ENCODE measurements at regions not wholly inside any gene's neighbourhood (a gene's known extent, or its start where the extent isn't known, plus 50 kb on each side); places are given as distances from the start of the nearest gene placed in this dataset.
"Not testable (repeated sequence)": the region's sequence is repeated elsewhere in the genome, so short reads cannot be mapped to it uniquely, and the experiment has no call there.

DNA sequence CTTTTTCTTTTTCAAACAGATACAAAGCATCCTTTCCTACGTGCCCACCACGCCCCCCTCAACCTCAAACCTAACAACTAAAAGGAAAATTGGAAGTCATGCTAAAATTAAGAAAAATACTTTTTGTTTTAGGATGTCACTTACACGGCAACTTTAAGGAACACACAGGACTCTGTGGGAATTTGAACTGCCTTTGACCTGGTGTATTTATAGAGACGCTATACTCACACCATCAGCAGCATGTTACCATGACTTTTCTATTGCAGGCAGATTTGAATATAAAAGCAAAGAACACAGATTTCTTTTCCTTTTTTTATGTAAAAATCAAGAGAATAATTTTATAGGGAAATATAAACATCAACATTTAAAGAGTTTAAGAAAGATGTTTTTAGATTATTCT, 198.2 kb downstream of the SIPA1L2 start:
- intact Hi-C loops (cut with DNase I) = no loop called here

DNA sequence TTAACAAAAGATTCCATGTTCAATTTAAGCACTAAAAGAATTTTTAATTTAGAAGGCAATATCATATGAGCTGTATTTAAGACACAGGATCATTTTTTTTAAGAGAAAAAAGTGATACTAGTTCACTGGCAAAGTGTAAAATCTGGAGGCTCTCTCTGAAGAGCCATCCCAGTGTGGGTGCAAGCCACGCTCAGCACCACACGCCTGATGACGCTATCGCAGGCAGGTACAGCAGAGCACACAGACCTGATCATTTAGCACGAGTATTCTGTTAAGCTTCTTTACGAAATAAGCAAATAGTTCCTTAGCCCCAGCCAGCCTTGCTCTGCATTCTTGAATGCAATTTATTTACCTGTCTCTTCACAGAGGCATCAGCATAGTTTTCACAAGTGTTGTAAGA, 198.6 kb downstream of the SIPA1L2 start:
- DNase-seq (ENCODE audit: low spot score) = no peak
- intact Hi-C loops (cut with DNase I) = no loop called here

More for the DNA sequence above, 198.2 kb downstream of the SIPA1L2 start:
- DNase-seq (ENCODE audit: low spot score) = no peak

DNA sequence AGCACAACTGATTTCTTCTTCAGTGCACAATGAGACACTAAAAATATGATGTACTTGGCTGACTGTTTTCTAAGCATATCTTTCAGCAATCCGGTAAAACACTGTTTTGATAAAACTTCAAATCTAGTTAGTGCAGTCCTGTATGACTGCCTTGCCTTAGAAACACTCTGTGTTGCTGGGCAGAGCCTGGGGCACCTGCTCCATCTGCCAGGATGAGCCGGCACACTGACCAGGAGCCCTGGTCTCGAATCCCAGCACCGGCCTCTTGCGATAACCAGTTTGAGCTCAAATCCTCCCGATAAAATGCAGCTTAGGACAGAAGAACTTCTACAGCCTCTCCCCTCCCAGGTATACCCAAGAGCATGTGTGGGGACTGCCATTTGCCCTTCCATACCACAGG, 199.5 kb downstream of the SIPA1L2 start:
- DNase-seq (ENCODE audit: low spot score) = no peak
- intact Hi-C loops (cut with DNase I) = no loop called here

DNA sequence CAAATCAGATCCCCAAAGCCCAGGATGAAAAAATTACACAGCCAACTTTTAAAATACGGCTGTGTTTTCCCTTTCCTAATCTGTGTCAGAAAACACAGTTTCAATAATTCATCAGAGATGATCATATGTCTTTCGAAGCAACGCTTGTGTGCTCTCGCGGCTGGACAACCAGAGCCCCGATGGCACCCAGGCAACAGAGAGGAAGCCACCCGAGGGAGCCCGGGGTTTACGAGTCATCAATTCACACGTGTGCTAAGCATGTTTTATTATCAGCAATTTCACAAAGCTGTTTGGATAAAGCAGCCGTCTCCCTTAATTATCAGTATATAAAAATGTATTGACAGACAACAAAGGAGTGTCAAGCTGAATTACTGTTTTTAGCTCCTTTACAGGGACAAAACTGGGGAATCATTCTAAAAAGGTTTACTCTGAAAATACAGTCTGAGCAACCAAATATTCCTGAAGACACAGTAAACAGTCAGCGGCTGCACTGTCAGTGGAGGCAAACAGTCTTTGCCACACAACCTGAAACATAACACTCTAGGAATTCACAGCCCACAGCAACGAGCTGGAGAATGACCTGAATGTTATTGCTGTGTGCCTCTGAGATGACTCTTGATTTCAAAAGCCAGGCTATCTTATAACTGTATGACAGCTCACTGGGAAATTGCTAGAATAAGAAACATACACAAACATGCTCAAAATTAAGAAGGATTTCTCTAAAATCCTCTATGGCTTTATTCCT, 201.0 kb downstream of the SIPA1L2 start:
- intact Hi-C loops (cut with DNase I) = no loop called here
- no peak for DNase-seq (ENCODE audit: low spot score)

DNA sequence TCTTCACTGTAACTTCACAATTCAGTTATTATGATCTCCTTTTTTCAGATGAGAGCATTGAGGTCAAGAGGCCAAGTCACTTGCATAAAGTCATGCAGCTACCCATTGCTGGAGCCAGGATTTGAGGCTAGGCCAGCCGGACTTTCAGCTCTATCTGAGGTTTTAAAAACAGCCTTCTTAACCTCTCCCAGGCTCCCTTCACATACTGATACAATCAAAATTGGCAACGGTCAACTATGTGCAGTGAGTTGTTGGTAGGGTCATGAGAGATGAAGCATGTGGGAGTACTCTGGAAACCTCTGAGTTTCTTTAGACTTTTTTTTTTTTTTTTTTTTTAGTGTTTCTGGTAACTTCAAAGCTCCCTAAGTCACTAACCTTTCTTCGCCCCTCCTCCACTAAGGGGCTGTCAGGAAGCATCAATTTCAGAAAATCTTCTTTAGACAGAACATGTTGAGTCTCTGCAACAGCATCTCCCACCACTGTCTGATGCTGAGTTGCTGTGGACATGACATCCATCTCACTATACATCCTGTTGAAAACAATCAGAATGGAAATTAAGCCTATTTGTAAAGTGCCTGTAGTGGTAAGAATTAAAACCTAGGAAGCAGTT, 201.8 kb downstream of the SIPA1L2 start:
- no peak for DNase-seq (ENCODE audit: low spot score)
- intact Hi-C loops (cut with DNase I) = no loop called here

DNA sequence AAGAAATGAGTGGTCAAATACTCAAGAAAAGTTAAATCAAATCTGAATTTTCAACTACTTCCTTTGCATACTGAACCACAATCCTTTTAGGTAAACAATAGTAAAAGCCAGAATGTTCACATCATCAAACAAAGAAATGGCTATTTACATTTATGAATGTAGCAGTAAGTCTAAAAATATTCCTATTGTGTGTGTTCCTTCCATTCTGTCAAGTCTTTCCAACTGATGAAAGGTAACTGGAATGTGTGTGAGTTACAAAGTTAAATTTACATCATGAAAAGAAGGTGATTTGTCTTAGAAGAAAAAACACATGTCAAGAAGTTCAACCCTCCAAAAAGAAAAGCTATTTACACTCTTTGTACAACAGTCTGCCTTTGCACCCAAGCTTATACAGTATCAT, 203.1 kb downstream of the SIPA1L2 start:
- no peak for DNase-seq (ENCODE audit: low spot score)
- intact Hi-C loops (cut with DNase I) = no loop called here

DNA sequence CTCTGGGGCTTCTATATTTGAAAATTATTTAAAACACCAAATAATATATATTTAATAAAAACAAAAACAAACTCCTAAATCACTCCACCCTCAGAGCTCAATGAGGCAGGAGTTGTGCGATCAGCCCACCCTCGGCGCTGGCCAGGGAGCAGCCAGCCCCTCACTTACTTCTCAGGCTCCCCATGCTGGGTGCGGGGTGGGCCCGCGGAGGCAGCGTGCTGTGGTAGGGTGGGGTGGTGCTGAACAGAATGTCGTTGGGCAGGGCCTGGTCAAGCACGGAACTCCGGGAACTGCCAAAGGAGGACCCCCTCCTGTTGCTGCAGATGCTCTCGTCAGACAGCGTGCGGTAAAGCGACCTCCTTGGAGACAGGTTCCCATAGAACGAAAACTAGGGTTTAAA, 204.5 kb downstream of the SIPA1L2 start:
- intact Hi-C loops (cut with DNase I) = no loop called here

DNA sequence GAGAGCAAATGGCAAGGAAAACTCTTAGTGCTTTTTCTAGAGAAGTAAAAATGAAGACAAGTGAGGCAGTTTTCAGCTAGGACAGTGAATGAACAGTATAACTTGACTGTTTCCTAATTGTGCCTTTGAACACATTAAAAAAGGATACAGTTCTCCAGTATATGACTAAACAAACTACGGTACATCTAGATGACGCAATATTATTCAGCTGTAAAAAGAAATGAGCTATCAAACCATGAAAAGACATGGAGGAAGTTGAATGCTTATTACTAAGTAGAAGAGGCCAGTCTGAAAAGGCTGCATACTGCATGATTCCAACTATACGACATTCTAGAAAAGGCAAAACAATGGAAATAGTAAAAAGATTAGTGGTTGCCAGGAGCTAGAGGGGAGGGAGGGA, 206.3 kb downstream of the SIPA1L2 start:
- DNase-seq (ENCODE audit: low spot score) = no peak
- intact Hi-C loops (cut with DNase I) = no loop called here

More for the DNA sequence above, 204.5 kb downstream of the SIPA1L2 start:
- no peak for DNase-seq (ENCODE audit: low spot score)

DNA sequence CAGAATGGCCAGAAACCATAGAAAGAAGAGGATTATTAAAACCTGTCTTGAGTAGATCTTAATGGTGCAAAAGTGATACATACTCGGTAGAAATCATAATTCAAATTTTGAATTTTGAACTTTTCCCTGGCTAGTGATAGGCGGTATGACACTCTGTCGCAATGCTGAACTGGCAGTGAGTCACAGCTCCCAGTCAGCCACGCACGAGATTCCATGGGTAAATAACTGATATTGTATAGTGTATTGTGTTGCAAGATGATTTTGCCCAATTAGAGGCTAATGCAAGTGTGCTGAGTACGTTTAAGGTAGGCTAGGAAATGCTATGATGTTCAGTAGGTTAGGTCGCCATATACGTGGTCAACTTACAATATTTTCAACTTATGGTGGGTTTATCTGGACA, 207.0 kb downstream of the SIPA1L2 start:
- no peak for DNase-seq (ENCODE audit: low spot score)
- intact Hi-C loops (cut with DNase I) = no loop called here

DNA sequence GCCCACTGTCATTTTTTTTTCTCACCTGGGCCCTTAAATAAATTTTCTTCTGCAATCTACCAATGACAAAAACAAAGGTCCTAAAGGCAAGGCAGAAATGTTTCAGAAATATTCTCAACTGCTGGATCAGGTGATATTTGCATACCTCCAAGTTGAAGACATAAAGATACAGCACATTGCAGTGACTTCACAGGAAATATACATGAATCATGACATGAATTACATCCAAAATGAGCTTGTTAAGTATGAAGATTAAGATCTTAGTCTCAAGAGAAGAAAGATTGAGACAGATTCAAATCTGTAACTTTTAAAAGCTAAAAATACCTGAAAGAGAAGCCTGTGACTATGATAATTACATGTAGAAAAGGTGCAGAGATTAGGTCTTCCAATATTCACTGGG, 207.8 kb downstream of the SIPA1L2 start:
- no peak for DNase-seq (ENCODE audit: low spot score)
- intact Hi-C loops (cut with DNase I) = no loop called here

DNA sequence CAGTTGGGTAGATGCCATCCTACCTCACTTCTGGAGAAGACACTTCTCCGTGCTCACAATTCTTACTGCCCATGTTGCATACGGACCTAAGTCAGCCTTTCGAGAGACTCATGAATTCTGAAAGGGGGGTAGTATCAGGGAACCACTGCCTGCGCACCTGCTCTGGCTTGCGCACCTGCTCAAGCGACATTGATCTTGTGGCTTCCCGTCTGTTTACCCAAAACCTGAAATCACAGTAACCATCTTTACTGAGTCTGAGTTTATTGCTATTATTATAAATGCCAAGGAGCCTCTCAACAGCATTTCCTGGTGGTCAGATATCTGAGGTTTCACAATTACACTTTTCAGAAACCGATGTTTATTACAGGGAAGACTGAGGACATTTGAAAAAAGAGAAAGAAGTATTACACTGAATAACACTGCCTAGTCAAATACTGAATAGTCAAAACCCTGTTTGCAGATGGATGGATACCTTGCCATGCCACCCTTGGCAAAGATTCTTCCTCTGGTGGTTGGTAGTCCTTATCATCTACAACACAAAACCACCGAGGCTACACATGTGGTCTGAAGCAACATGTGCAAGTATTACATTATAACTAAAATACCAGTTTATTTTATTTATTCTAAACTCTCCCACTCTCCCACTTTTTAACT, 208.7 kb downstream of the SIPA1L2 start:
- intact Hi-C loops (cut with DNase I) = no loop called here
- no peak for DNase-seq (ENCODE audit: low spot score)

DNA sequence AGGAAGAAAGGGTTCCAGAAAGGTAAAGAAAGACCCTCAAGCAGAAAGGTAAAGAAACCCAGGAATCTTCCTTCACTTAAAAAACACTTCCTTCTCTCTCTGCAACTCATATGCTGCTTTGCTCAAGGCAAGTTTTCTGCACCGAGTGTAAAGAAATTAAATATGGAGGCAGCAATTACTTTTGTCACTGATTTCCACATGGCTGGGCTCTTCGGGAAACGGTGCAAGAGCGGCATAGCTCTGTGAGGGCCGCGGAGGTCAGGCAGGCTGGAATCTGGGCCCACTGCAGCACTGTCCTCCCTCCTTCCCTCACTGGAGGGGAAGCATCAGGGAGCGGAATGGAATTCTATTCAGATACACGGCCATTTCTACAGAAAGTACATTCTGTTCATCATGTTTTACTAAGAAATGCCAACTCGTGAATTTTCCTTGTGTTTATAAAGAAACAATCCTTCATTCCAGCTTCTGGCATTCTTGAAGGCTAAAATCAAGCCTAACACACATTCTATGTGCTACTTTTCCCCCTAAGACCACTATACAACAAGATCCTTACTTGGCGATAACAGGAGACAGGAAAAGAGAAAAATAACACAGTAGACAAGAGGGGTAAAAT, 212.2 kb downstream of the SIPA1L2 start:
- intact Hi-C loops (cut with DNase I) = no loop called here
- no peak for DNase-seq (ENCODE audit: low spot score)

DNA sequence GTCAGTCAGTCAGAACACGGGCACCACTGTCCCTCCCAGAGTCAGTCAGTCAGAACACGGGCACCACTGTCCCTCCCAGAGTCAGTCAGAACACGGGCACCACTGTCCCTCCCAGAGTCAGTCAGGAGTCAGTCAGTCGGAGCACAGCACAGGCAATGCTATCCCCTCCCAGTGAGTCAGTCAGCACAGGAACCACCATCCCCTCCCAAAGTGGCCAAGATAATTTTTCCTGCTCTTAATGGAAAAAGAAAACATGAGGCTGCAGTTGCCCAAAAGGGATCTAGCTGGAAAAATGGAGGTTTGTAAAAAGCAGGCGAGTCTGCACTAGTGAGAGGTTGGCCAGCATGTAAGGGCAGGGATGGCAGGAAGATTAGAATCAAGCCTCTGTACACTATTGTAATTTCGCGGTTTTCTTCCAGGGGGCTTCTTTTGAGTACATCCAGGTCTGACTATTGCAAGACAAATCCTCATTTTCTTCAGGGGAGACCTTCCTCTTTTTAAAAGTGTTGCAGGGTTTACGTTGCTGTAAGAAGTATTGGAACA, 213.8 kb downstream of the SIPA1L2 start:
- intact Hi-C loops (cut with DNase I) = no loop called here
- no peak for DNase-seq (ENCODE audit: low spot score)

DNA sequence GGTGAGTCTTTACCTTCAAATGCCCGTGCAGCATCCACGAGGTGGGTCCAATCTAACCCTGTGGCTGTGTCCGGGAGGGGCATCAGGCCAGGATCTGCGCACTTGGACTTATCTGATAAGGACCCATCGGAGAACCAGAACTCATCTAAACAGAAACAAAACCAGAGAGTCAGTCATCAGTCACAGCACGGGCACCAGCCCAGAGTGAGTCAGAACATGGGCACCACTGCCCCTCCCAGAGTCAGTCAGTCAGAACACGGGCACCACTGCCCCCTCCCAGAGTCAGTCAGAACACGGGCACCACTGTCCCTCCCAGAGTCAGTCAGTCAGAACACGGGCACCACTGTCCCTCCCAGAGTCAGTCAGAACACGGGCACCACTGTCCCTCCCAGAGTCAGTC, 214.5 kb downstream of the SIPA1L2 start:
- DNase-seq (ENCODE audit: low spot score); intact Hi-C loops (cut with DNase I): not testable (repeated sequence)

DNA sequence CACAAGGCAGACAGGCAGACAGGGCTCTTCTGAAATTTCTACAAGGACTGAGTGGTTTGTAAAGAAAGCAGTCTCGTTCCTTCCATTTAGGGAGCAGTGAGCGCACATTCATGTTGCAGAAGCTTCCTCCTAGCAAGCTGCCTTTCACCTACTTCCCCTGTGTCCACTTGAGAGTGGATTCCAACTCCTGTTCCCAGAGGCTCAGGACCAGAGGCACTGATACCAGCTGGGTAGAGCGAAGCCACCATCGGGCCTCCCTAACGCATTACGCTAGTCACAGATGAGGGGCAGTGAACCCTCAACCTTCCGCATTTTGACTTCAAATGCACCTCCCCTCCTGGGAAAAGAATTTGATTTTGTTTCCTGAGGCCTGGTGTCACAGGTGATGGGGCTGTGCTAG, 215.8 kb downstream of the SIPA1L2 start:
- intact Hi-C loops (cut with DNase I) = no loop called here
- DNase-seq (ENCODE audit: low spot score) = no peak

DNA sequence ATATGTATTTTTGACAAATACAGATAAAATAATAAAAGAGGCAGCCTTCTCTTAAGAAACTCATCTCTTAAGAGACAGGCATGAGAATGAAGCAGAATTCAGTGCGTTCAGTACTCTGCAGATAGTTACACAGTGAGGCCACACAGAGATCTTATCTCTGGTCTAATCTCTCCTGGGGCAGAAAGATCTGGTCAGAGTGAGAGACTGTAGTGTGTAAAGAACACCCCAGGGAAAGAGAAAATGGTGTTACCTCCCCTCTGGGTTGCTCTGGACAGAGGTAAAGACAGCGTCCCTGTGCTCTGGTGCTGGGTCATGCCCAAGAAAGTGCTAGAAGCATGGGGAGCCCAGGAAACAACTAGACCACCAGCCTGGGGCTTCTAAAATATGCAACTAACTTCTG, 216.3 kb downstream of the SIPA1L2 start:
- DNase-seq (ENCODE audit: low spot score) = no peak
- intact Hi-C loops (cut with DNase I) = no loop called here

DNA sequence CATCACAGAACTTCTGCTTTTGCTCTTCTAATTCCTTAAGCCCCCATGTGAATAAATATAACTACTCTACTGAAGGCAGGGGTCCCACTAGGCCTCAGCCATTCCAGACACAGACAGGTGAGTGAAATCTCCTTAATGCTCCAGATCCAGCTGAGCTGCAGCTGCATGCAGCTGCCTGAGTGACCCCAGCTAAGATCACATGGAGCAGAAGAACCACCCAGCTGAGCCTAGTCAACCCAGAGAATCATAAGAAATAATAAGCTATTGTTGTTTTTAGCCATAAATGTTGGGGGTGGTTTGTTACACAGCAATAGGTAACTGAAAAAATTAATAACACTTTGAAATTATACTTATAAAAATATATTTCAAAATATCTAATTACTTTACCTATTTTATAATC, 220.3 kb downstream of the SIPA1L2 start:
- no peak for DNase-seq (ENCODE audit: low spot score)
- intact Hi-C loops (cut with DNase I) = no loop called here

DNA sequence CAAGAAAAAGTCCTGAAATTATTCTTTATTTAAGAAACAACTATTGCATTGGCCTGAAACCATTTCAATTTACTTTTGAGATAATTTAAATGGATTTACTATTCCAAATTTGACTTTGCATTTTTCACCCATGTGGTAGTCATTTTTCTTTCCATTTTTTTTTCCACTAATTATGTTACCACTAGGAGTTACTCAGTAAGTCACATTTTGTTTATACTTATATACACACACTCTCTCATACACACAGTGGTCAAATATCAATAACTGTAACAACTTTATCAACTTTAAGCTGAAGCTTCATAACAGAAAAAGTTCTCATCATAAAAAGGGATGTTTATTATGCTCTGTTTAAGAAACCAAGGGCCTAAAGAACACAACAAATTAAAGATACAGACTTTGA, 222.8 kb downstream of the SIPA1L2 start:
- intact Hi-C loops (cut with DNase I) = no loop called here
- no peak for DNase-seq (ENCODE audit: low spot score)

DNA sequence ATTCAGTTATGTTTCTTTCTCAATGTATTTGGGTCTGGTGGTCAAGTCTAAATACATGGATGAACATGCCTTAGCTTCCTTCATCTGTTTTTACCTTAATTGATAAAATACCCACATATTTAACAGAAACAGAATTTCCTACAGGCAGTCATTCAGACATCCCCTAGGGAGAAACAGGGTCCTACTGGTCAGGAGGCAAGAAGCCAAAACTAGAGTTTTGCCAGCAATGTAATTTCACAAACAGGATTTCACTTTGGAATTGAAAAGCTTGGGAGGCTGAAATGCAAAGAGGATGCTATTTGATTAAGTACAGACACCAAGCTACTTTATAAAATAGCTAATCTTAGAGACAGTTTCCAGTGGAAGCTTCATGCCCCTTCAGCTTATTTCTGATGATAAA, 224.2 kb downstream of the SIPA1L2 start:
- intact Hi-C loops (cut with DNase I) = no loop called here
- DNase-seq (ENCODE audit: low spot score) = no peak
